Neuron (in vitro differentiated cells): ENCODE measurements at regions not wholly inside any gene's neighbourhood (a gene's known extent, or its start where the extent isn't known, plus 50 kb on each side); places are given as distances from the start of the nearest gene placed in this dataset.

ENCODE experiments used
- H2AFZ ChIP-seq: one replicate; pipeline ENCODE4 v1.6.1; 2013; ENCODE audit warnings: low read depth, mild to moderate bottlenecking, inconsistent platforms, low read length, moderate library complexity
- H3K27me3 ChIP-seq: one replicate; pipeline ENCODE4 v1.6.1; 2013; ENCODE audit warnings: low read length; ENCODE audit not compliant: insufficient read depth
- H3K36me3 ChIP-seq: one replicate; pipeline ENCODE4 v1.6.1; 2013; ENCODE audit warnings: low read length; ENCODE audit not compliant: insufficient read depth
- H3K4me1 ChIP-seq: one replicate; pipeline ENCODE4 v1.6.1; 2013; ENCODE audit warnings: low read length; ENCODE audit not compliant: insufficient read depth
- H3K4me3 ChIP-seq: 2 replicates; pipeline ENCODE4 v1.5.1; 2013; ENCODE audit warnings: mild to moderate bottlenecking, low read length, moderate library complexity
- H3K9me3 ChIP-seq: one replicate; pipeline ENCODE4 v1.6.1; 2013; ENCODE audit warnings: low read length

DNA sequence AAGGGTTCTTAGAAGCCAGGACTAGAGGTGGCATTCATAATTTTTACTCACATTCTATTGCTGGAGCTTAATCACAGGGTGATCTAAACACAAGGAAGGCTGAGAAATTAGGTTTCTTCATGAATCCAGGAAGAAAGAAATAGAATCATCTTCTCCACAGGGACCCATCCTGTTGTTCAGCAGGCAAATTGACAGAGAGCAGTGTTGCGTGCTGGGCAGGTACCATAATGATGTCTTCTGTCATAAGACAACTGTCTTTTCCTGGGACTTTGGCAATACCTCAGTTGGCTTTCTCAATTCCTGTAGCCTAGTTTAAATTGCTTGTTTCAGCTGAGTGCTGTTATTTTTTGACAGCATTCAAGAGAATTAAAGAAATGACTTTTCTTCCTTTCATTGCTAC lies 468.0 kb upstream of the SYT1 start:
- Histone ChIP-seq H3K27me3 (no peaks in the 10 kb centered on the region), H3K9me3 (no peaks in the 10 kb centered on the region), H2AFZ (no peak overlapping the region), H3K4me3 (no peak overlapping the region), H3K36me3 (no peaks in the 10 kb centered on the region), H3K4me1 (no peaks in the 10 kb centered on the region)

DNA sequence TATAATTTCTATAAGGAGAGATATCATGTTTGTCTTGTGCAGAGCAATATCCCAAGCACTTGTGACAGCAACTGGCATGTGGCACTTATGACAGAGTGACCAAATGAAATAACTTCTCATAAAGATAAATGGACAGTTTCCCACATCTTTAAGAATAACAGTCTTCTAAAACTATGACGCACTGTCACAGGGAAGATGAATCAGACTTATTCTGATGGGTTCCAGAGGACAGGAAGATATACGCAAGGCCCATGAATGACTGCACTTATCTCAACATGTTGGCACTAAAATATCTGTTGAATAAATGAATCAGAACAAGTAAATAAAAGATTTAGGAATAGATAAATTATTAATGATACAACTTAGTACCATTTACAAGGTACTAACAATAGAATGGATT lies 465.8 kb upstream of the SYT1 start:
- Histone ChIP-seq H2AFZ (no peak overlapping the region), H3K9me3 (no peaks in the 10 kb centered on the region), H3K36me3 (no peaks in the 10 kb centered on the region), H3K27me3 (no peaks in the 10 kb centered on the region), H3K4me3 (no peak overlapping the region), H3K4me1 (peaks cover 3% of the 10 kb centered on the region)

DNA sequence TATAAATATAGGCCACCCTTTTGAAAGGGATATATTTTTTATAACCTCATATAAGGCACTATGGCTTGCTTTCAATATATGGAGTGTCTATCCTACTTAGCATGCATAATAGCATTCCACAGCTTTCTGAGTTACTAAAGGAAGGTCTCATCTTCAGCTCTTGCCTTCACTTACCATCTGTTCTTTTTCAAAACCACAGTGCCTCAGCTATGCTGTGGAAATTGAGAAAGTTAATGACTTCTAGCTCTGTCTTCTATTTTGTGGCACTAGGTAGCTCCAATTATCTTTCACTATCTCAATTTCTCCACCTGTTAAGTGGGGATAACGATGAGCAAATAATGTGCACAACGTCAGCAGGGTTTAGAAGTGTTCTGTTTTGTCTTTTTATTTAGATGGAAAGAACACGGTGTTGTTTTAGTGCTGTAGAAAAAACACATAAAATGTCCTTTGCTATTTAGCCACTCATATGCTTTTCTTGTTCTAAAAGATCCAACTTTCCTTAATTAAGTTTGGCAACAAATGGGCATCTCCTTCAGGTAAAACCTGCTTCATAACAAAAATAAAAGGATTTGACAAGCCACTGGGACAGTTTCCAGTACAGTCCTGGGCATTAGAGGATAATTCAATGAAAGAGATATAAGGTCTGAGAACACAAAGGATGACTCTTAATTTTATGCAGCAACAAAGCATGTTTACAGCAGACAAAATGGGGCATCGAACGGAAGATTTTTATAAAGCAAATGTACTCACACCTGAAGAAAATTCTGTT lies 462.0 kb upstream of the SYT1 start:
- H3K36me3 ChIP-seq, result no peaks in the 10 kb centered on the region
- H3K4me1 ChIP-seq, result peaks cover 3% of the 10 kb centered on the region
- H3K27me3 ChIP-seq, result no peaks in the 10 kb centered on the region
- no peaks in the 10 kb centered on the region for H3K9me3 ChIP-seq
- no peak overlapping the region for H3K4me3 ChIP-seq
- peak overlapping the region; percentile 6 for H2AFZ ChIP-seq

DNA sequence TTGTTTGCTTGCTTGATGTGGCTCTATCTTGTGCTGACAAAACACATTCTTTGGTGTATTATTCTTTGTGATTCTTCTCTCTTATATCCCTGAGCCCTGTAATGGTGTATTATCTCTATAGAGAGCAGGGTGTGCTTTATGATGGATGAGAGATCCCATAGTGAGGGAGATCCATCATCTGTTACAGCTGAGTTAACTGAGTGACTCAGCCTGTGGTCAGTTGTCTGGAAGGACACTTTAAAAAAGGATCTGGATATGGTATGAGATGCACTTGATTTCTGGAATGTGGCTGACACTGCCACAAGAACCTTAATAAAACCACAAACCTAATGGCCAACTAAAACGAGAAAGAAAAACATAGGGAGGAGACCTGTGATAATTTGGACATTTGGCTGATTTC lies 461.4 kb upstream of the SYT1 start:
- Histone ChIP-seq H3K4me1 (peaks cover 3% of the 10 kb centered on the region), H3K4me3 (no peak overlapping the region), H3K9me3 (no peaks in the 10 kb centered on the region), H3K36me3 (no peaks in the 10 kb centered on the region), H2AFZ (peak overlapping the region; percentile 6), H3K27me3 (no peaks in the 10 kb centered on the region)

DNA sequence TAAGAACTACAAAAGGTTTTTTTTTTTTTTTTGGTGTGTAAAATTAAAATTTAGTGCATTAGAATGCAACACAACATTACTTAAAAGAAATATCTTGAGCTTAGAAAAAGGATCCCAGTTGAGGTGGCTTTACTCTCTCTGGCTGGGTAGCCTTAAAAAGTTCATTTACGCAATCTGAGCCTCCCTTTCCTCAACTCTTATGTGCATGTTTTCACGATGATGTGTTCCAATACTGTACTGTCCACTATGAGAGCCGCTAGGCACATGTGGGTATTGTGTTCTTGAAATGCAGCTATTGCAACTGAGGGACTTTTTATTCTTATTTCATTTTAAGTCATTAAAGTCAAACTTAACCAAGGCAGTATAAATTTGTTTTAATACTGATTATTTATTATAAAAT lies 460.9 kb upstream of the SYT1 start:
- Histone ChIP-seq H3K4me1 (peaks cover 3% of the 10 kb centered on the region), H3K27me3 (no peaks in the 10 kb centered on the region), H3K36me3 (no peaks in the 10 kb centered on the region), H3K9me3 (no peaks in the 10 kb centered on the region), H2AFZ (no peak overlapping the region), H3K4me3 (no peak overlapping the region)

DNA sequence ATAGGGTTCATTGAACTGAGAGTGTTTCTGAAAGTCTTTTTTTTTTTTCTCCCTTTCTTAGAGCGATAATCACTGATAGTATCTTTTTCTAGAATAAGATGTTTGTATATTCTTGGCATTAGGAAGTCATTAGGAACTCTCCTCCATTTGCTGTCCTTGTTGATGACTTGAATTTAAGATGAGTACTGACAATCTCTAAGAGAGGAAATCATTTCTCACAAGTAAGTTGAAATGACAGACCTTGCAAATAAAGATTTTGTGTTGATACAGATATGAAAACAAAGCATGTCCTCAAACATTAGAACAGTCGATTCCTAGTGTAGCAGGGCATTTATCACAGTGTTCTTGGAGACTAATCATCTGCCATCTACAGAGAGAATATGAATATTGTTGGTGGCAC lies 458.4 kb upstream of the SYT1 start:
- Histone ChIP-seq H3K4me1 (peaks cover 3% of the 10 kb centered on the region), H2AFZ (no peak overlapping the region), H3K9me3 (no peaks in the 10 kb centered on the region), H3K27me3 (no peaks in the 10 kb centered on the region), H3K4me3 (no peak overlapping the region), H3K36me3 (no peaks in the 10 kb centered on the region)

DNA sequence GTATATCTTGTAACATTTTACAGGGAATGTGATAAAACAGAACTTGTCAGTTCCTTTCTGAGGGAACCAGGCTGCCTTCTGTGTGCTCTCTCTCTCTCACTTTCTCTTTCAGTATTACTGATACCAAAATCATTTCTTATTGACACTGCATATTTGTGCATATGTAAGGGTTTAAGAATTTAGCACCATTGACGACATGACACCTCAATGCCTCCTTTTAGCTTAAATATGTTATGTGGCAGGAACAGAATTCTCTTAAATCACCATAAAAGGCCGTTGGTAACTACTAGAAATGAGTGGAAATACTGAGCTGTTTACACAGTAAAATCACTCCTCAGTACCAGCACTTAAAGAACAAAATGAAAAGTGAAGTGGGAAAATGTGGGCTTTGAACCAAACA lies 457.7 kb upstream of the SYT1 start:
- no peak overlapping the region for H3K4me3 ChIP-seq
- no peaks in the 10 kb centered on the region for H3K36me3 ChIP-seq
- peak overlapping the region; percentile 10 for H2AFZ ChIP-seq
- H3K9me3 ChIP-seq, result no peaks in the 10 kb centered on the region
- peaks cover 3% of the 10 kb centered on the region for H3K4me1 ChIP-seq
- H3K27me3 ChIP-seq, result no peaks in the 10 kb centered on the region

DNA sequence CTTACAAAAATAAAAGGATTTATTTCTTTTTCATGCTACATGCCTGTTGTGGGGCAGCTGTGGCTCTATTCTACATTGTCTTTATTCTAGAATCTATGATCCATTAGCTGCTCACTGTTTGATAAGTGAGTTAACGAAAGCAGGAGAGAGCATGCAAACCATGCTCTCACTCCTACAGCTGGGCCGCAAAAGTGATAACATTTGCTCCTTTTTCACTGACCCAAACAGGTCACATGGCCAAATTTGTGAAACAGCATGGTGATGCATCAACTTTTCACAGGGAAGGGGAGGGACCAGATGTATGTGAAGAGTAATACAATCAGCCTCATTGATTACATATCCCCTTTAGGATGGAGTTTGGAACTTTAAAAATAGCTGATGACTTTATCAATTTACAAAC lies 456.9 kb upstream of the SYT1 start:
- Histone ChIP-seq H3K4me3 (no peak overlapping the region), H3K4me1 (peaks cover 3% of the 10 kb centered on the region), H3K27me3 (no peaks in the 10 kb centered on the region), H3K36me3 (no peaks in the 10 kb centered on the region), H2AFZ (no peak overlapping the region), H3K9me3 (no peaks in the 10 kb centered on the region)

DNA sequence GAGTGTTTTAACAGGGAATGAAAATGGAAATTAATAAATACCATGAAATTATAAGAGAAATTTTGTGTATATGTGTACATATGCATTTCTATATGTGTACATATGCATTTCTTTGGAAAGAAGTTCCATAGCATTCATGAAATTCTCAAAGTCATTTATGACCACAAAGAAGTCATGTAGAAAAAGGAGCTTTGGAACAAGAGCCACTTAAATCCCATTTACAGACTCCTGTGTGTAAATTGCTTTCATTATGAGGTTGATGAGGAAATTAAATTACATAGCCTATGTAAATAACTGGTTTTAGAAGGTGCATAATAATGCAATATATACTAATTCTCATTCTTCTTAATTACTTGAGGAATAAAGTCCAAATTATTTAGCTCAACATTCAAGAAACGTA lies 450.5 kb upstream of the SYT1 start:
- H3K4me3 ChIP-seq, result no peak overlapping the region
- no peaks in the 10 kb centered on the region for H3K4me1 ChIP-seq
- H2AFZ ChIP-seq, result no peak overlapping the region
- no peaks in the 10 kb centered on the region for H3K36me3 ChIP-seq
- no peaks in the 10 kb centered on the region for H3K9me3 ChIP-seq
- H3K27me3 ChIP-seq, result no peaks in the 10 kb centered on the region

DNA sequence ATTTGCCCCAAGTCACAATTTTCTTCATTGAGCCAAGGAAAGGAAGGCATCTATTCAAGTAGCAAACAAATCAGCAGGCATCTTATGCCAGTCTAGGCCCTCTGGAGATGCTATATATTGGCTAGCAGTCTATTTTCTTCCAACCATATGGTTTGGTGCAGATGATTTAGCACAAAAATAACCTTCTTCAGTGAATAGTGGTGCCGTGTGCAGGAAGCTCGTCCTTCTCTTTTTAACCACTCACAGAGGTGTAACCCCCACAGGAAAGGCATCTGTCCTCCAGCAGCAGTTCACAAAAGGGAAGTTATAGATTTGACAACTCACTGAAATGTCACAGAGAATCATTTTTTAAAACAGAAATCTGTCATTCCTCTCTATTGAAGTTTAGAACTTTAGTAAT lies 445.7 kb upstream of the SYT1 start:
- no peak overlapping the region for H3K4me3 ChIP-seq
- H3K4me1 ChIP-seq, result no peaks in the 10 kb centered on the region
- H3K9me3 ChIP-seq, result no peaks in the 10 kb centered on the region
- no peaks in the 10 kb centered on the region for H3K27me3 ChIP-seq
- no peaks in the 10 kb centered on the region for H3K36me3 ChIP-seq
- no peak overlapping the region for H2AFZ ChIP-seq

DNA sequence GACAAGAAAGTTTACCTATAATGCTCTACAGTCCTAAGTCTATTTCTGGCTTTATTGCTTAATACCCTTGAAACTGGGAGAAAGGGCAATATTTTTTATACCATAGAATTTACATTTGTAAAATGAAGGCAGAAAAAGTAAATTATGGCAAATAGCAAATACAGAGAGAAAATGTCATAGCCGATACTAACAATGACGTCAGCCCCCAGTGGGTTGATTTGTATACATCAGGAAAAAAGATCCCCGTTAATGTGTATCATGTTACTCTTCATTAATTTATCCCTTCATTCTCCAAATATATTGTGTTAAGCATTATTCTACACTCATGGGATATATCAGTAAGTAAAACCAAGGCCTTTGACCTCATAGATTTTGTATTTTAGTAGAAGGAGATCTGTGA lies 445.1 kb upstream of the SYT1 start:
- no peaks in the 10 kb centered on the region for H3K4me1 ChIP-seq
- H3K4me3 ChIP-seq, result no peak overlapping the region

DNA sequence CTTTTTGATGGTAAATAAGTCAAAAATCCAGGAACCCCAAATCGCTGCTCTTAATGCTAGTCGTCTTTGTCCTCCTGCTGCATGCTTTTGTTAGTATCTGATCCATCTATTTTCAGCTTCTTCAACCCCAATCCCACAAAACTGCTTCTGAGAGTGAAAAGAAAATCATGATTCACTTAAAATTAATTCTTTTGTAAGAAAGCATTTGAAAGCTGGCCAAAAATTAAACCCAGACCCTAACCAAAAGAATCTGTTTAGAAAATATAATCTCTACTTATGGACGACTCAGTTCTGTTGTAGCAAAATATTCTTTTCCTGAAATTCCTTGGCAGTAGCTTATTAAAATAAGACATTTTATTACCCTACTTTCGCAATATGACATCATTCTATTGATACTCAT lies 443.6 kb upstream of the SYT1 start:
- H2AFZ ChIP-seq, result no peak overlapping the region
- no peaks in the 10 kb centered on the region for H3K27me3 ChIP-seq
- H3K36me3 ChIP-seq, result no peaks in the 10 kb centered on the region
- no peaks in the 10 kb centered on the region for H3K4me1 ChIP-seq
- H3K9me3 ChIP-seq, result no peaks in the 10 kb centered on the region
- no peak overlapping the region for H3K4me3 ChIP-seq

More for the DNA sequence above, 445.1 kb upstream of the SYT1 start:
- Histone ChIP-seq H3K9me3 (no peaks in the 10 kb centered on the region), H3K36me3 (no peaks in the 10 kb centered on the region), H2AFZ (no peak overlapping the region), H3K27me3 (no peaks in the 10 kb centered on the region)

DNA sequence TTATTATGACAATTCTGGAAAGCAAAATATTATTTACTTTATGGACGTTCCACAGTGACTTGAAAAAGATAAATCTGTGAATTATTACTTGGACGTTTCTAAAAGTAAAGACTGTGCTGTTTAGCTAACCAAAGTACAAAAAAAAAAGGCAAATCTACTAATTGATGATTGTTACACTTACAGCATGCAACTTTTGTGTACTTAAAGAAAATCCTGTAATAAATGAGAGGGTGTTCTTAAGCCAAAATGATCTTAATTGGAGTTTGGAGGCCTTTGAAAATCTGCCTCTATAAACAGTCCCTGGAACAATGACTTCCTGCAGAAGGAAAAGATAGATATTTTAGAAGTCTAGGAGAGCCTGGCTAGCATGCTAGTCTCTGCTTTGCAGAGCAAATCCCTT lies 434.0 kb upstream of the SYT1 start:
- Histone ChIP-seq H3K4me3 (no peak overlapping the region), H2AFZ (no peak overlapping the region), H3K27me3 (no peaks in the 10 kb centered on the region), H3K36me3 (no peaks in the 10 kb centered on the region), H3K4me1 (no peaks in the 10 kb centered on the region), H3K9me3 (no peaks in the 10 kb centered on the region)

DNA sequence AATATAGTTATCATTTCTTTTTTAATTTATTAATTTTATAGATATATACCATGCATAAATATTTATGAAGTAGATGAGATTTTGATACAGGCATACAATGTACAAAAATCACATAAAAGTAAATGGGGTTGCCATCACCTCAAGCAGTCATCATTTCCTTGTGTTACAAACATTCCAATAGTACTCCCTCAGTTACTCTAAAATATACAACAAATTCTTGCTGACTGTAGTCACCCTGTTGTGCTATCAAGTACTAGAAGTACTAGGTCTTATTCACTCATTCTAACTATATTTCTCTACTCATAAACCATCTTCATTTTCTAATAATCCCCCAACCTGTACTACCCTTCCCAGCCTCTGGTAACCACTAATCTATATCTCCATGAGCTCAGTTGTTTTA lies 432.6 kb upstream of the SYT1 start:
- H3K9me3 ChIP-seq, result no peaks in the 10 kb centered on the region
- H3K4me3 ChIP-seq, result no peak overlapping the region
- no peaks in the 10 kb centered on the region for H3K4me1 ChIP-seq
- no peaks in the 10 kb centered on the region for H3K27me3 ChIP-seq
- no peaks in the 10 kb centered on the region for H3K36me3 ChIP-seq
- H2AFZ ChIP-seq, result no peak overlapping the region
